Stimulated activated CD4-positive, alpha-beta T cell treated with anti-CD3 and anti-CD28 coated beads, Interleukin-15, amount 100 ng/mL, for 48 hours (primary cell): ENCODE measurements at regions not wholly inside any gene's neighbourhood (a gene's known extent, or its start where the extent isn't known, plus 50 kb on each side); places are given as distances from the start of the nearest gene placed in this dataset.

Experiments used
- DNase-seq, 2 donors: peaks; one replicate each; pipeline ENCODE4 v3.0.0-alpha.2; 2020; ENCODE audit warnings: low read depth in 2 of 2

GRCh38 chr4:19783667-19784223 is 468.0 kb upstream of the SLIT2 start:
- DNase-seq: no peak

DNA sequence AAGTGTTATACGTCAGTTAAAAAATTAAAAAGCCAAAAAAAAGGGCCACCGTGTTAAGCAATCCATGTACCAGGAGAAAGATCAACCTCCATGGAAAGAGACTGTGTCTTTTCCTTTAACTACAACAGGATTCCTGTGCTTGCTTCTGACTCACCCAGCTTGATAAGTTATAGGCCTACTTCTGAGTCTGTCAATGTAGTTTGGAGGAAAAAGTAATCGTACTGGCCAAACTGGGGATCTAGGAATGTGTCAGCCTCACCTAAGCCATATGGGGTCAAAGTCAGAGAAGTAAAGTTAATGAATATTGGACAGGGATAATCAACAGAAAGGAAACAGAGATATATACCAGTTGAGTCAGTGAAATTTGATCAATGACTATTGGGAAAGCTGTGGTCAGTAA is 470.8 kb upstream of the SLIT2 start:
- no peak for DNase-seq

GRCh38 chr4:19776929-19777328 is 474.8 kb upstream of the SLIT2 start:
- DNase-seq: no peak

GRCh38 chr4:19776021-19776459 is 475.7 kb upstream of the SLIT2 start:
- no peak for DNase-seq

GRCh38 chr4:19774690-19775256 is 476.9 kb upstream of the SLIT2 start:
- DNase-seq: no peak

DNA sequence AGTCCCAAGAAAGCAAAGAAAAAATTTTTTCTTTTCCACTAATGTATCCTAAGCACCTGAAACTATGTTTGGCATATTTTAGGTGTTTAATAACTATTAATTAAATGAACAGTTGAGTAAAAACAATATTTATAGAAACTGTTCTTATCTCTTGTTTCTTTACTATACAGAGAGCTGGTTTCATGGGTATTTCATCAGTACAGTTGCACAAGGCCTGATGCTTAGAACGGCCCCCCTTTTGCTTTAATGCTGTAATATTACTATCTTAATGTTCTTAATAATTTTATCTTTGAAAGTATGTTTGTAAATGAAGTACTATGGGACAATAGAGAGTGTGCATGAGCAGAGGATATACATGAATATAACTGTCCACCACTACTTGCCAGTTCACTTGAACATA is 479.1 kb upstream of the SLIT2 start:
- DNase-seq: no peak

DNA sequence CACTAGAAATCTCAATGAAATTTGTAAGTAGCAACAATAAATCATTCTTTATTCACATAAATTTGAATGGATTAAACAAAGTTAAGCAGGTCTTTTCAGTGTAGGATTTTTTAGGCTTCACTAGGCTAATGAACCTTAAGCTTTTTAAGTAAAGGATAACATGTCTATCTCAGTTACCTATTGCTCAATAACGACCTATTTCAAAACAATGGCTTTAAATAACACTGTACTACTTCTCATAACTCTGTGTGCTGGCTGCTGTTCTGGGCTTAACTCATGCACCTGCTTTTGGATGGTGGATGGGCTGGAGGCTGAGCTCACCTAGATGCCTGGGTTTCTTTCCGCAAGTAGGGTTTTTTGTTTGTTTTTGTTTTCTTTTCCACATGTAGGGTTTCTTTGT is 495.0 kb upstream of the SLIT2 start:
- DNase-seq: no peak

GRCh38 chr4:19752599-19752998 is 499.1 kb upstream of the SLIT2 start:
- DNase-seq: no peak

GRCh38 chr4:19748519-19749479 is 502.9 kb upstream of the SLIT2 start:
- DNase-seq: no peak

GRCh38 chr4:19746377-19746776 is 505.3 kb upstream of the SLIT2 start:
- no peak for DNase-seq

GRCh38 chr4:19743115-19743638 is 508.5 kb upstream of the SLIT2 start:
- DNase-seq: no peak

DNA sequence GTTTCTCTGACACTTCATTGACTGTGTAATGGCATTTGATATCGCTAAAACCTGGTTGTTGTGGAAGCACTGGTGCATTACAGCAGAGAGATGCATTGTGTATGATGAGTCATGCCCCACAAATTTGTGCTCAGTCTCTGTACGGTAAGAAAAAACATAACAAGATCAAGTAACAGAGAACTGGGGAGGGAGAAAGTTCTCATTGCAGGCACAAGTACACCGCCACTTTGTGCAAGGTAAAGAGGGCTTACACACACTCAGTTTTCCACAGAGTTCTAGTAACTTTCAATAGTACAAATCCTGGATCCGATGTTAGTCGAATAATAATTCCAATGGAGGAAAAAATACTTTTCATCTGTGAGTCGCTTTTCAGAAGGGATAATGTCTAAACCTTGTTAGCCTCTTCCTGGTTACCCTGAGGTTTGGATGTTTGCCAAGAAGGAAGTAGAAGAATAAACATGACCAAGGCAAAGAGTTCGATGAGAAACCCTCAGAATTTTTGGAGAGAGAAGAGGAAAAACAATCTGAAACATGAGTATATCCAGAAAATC is 512.5 kb upstream of the SLIT2 start:
- no peak for DNase-seq

- no peak for DNase-seq
Measured at GRCh38 chr4:19736968-19737756, 514.5 kb upstream of the SLIT2 start.

GRCh38 chr4:19735012-19735411 is 516.7 kb upstream of the SLIT2 start:
- DNase-seq: no peak

GRCh38 chr4:19729886-19730651 is 521.6 kb upstream of the SLIT2 start:
- no peak for DNase-seq

DNA sequence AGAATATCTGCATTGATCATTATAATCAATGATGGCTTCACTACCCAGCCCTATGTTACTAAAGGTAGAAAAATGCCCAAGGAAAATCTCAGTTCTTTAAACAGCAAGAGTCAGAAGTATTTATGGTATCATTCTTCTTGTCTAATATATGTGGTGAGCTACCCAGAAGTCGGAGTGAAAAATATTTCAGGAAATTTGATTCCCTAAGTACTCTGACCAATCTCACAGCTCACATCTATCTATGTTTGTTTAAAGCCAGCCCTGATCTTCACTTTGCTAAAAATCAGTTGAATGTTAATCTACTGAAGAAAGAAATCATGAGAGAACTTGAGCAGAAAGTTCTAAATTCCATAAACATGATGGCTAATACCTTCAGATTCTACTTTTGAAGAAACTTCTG is 522.9 kb upstream of the SLIT2 start:
- DNase-seq: no peak

GRCh38 chr4:19727141-19727540 is 524.6 kb upstream of the SLIT2 start:
- DNase-seq: no peak

DNA sequence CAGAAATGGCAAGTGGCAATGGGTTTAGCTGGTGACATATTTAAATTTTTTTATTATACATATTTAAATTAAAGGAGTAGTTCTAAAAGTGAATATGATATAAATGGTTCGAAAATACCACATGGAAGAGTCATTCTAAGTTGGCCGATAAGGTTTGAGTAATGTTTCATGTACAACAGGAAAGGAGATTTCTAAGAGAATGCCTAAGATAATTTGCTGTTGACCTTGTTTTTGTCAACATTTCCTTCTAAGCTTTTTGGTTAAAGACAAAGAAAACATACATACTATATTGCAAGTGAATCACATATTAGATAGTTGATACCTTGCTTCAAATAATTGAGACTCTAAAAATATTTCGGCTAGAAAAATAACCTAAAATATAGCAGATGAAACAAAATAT is 526.6 kb upstream of the SLIT2 start:
- no peak for DNase-seq

- no peak for DNase-seq
Measured at GRCh38 chr4:19722404-19722803, 529.3 kb upstream of the SLIT2 start.

DNA sequence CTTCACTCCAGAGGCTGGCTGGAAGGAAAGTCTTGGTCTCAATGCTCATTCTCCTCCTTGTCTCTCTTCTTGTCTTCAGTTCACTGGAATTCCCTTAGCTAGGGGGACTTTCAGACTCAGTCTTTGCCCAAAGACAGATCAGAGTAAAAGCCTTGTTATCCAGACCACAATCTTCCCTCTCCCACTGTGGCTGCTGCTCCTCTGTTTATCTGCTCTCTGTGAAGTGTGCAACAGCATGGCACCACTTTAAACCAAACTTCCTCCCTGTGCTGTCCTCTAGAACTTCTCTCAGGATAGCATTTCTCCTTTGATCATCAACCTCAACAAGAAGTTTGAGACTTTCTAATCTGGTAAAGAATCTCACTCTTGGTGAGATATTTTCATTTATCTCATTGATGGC is 530.1 kb upstream of the SLIT2 start:
- no peak for DNase-seq

DNA sequence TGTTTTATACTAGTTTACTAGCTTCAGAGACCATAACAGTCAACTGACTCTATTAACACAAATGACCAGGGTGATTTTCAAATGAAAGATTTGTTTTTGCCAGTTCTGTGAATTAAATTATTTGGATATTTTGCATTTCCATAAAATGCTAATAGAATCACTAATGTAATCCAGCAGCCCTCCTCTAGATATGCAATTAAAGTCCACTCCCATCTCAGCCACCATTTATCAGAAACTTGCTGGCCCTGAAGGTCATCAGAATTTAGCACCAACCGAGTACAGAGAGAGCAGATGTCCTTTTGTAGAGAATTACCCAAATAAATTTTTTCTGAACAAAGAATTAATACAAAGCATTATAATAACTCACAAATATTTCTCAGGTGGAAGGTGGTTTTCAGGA is 531.1 kb upstream of the SLIT2 start:
- DNase-seq: no peak
